RWPE2 (cell line): ENCODE measurements at regions not wholly inside any gene's neighbourhood (a gene's known extent, or its start where the extent isn't known, plus 50 kb on each side); places are given as distances from the start of the nearest gene placed in this dataset.

Experiments used
- ATAC-seq: fragments of 200-7000 bp; cut with Tn5 transposase; 3 replicates; pipeline ENCODE4 v1.9.1; 2021; ENCODE audit warnings: low read depth
- DNase-seq: peaks from one replicate; pipeline ENCODE4 v3.0.0-alpha.2; 2020; ENCODE audit warnings: low spot score
- H3K27ac ChIP-seq: fragments of 450-650 bp; 2 replicates; pipeline ENCODE4 v1.5.1; 2017; ENCODE audit warnings: mild to moderate bottlenecking; ENCODE audit not compliant: poor library complexity, severe bottlenecking
- H3K27me3 ChIP-seq: fragments of 250-450 bp; sonication (Bioruptor Pico); 2 replicates; pipeline ENCODE4 v1.5.1; 2021; ENCODE audit warnings: mild to moderate bottlenecking, moderate library complexity; ENCODE audit not compliant: insufficient read depth, poor library complexity, severe bottlenecking
- H3K36me3 ChIP-seq: fragments of 250-450 bp; sonication (Bioruptor Pico); 2 replicates; pipeline ENCODE4 v1.5.1; 2020; ENCODE audit warnings: low read depth, mild to moderate bottlenecking, moderate library complexity
- H3K4me1 ChIP-seq: fragments of 250-450 bp; sonication (Bioruptor Pico); 2 replicates; pipeline ENCODE4 v1.5.1; 2021; ENCODE audit warnings: mild to moderate bottlenecking, moderate library complexity; ENCODE audit not compliant: insufficient read depth, poor library complexity, severe bottlenecking
- H3K4me3 ChIP-seq: fragments of 250-450 bp; sonication (Bioruptor Pico); 2 replicates; pipeline ENCODE4 v1.5.1; 2021; ENCODE audit warnings: mild to moderate bottlenecking, moderate library complexity; ENCODE audit not compliant: severe bottlenecking
- H3K9me3 ChIP-seq: fragments of 250-450 bp; sonication (Bioruptor Pico); 2 replicates; pipeline ENCODE4 v1.5.1; 2021; ENCODE audit warnings: mild to moderate bottlenecking, moderate library complexity; ENCODE audit not compliant: severe bottlenecking
- CTCF ChIP-seq: fragments of 450-650 bp; IDR thresholded peaks from one replicate; pipeline ENCODE4 v1.5.1; 2017; ENCODE audit warnings: mild to moderate bottlenecking, moderate library complexity; ENCODE audit not compliant: poor library complexity, severe bottlenecking

GRCh38 chr1:60739729-60740128 lies 342.6 kb upstream of the NFIA start:
- no peaks in the 10 kb centered on the region for H3K36me3 ChIP-seq
- no peaks in the 10 kb centered on the region for H3K9me3 ChIP-seq
- no peak for TF ChIP-seq CTCF
- H3K4me1 ChIP-seq: no peaks in the 10 kb centered on the region
- ATAC-seq: no peak
- no peak overlapping the region for H3K27ac ChIP-seq
- no peak overlapping the region for H3K4me3 ChIP-seq
- no peaks in the 10 kb centered on the region for H3K27me3 ChIP-seq
- no peak for DNase-seq

GRCh38 chr1:60732977-60733401 lies 349.4 kb upstream of the NFIA start:
- Histone ChIP-seq H3K9me3 (no peaks in the 10 kb centered on the region), H3K27me3 (no peaks in the 10 kb centered on the region), H3K36me3 (no peaks in the 10 kb centered on the region), H3K4me1 (no peaks in the 10 kb centered on the region), H3K27ac (no peak overlapping the region), H3K4me3 (no peak overlapping the region)
- DNase-seq (no peak), ATAC-seq (no peak)
- no peak for TF ChIP-seq CTCF

- H3K27ac ChIP-seq: no peak overlapping the region
- H3K4me1 ChIP-seq: no peaks in the 10 kb centered on the region
- TF ChIP-seq CTCF: no peak
- H3K27me3 ChIP-seq: no peaks in the 10 kb centered on the region
- no peaks in the 10 kb centered on the region for H3K9me3 ChIP-seq
- H3K36me3 ChIP-seq: no peaks in the 10 kb centered on the region
- H3K4me3 ChIP-seq: no peak overlapping the region
- no peak for ATAC-seq
- DNase-seq: no peak
Measured at GRCh38 chr1:60731321-60731720, 351.0 kb upstream of the NFIA start.

- Histone ChIP-seq H3K27ac (no peak overlapping the region), H3K36me3 (no peaks in the 10 kb centered on the region), H3K27me3 (no peaks in the 10 kb centered on the region), H3K9me3 (no peaks in the 10 kb centered on the region), H3K4me3 (no peak overlapping the region), H3K4me1 (no peaks in the 10 kb centered on the region)
- TF ChIP-seq CTCF: no peak
- ATAC-seq: peak; percentile 80
- no peak for DNase-seq
Measured at GRCh38 chr1:60727552-60727951, 354.8 kb upstream of the NFIA start.

- H3K4me3 ChIP-seq: no peak overlapping the region
- no peaks in the 10 kb centered on the region for H3K4me1 ChIP-seq
- H3K9me3 ChIP-seq: no peaks in the 10 kb centered on the region
- ATAC-seq: no peak
- H3K27ac ChIP-seq: no peak overlapping the region
- DNase-seq: no peak
- H3K27me3 ChIP-seq: no peaks in the 10 kb centered on the region
- no peak for TF ChIP-seq CTCF
- no peaks in the 10 kb centered on the region for H3K36me3 ChIP-seq
Measured at GRCh38 chr1:60716472-60716871, 365.9 kb upstream of the NFIA start.
